Natural killer cell (primary cell): ENCODE measurements at regions not wholly inside any gene's neighbourhood (a gene's known extent, or its start where the extent isn't known, plus 50 kb on each side); places are given as distances from the start of the nearest gene placed in this dataset.

Source experiments
- ATAC-seq, 3 donors: fragments of 150-1000 bp in 2 of 3; fragments of 200-7000 bp in 1 of 3; cut with Tn5 transposase; 1 replicate in 1 of 3; 2 replicates in 2 of 3; pipeline ENCODE4 v1.10.0; 2021; ENCODE audit warnings: mild to moderate bottlenecking in 2 of 3, moderate library complexity in 2 of 3
- DNase-seq, 2 donors: peaks; one replicate each; pipeline versions ENCODE4 v3.0.0 to v3.0.0-alpha.2; 2013 to 2021; ENCODE audit warnings: mixed read lengths in 1 of 2
- H3K27ac ChIP-seq: one replicate; pipeline ENCODE4 v1.5.1; 2013; ENCODE audit warnings: mild to moderate bottlenecking, low read length
- H3K27me3 ChIP-seq: one replicate; pipeline ENCODE4 v1.6.1; 2013; ENCODE audit warnings: low read length; ENCODE audit not compliant: control insufficient read depth, insufficient read depth
- H3K36me3 ChIP-seq: one replicate; pipeline ENCODE4 v1.6.1; 2013; ENCODE audit warnings: low read length; ENCODE audit not compliant: control insufficient read depth, insufficient read depth
- H3K4me1 ChIP-seq: one replicate; pipeline ENCODE4 v1.6.1; 2013; ENCODE audit warnings: low read length; ENCODE audit not compliant: control insufficient read depth, insufficient read depth
- H3K4me3 ChIP-seq: one replicate; pipeline ENCODE4 v1.5.1; 2013; ENCODE audit warnings: low read length
- H3K9me3 ChIP-seq: one replicate; pipeline ENCODE4 v1.6.1; 2013; ENCODE audit warnings: low read length; ENCODE audit not compliant: control insufficient read depth, insufficient read depth
- H3K27ac Mint-ChIP-seq, 2 donors: one replicate each; pipeline ENCODE4 v1.8.0; 2022; ENCODE audit warnings: mild to moderate bottlenecking in 2 of 2, mixed read lengths in 2 of 2, moderate library complexity in 1 of 2
- H3K27me3 Mint-ChIP-seq, 2 donors: one replicate each; pipeline ENCODE4 v1.8.0; 2022; ENCODE audit warnings: low read depth in 2 of 2, mixed read lengths in 2 of 2
- H3K36me3 Mint-ChIP-seq: one replicate; pipeline ENCODE4 v1.8.0; 2022; ENCODE audit warnings: mixed read lengths
- H3K4me1 Mint-ChIP-seq, 2 donors: one replicate each; pipeline ENCODE4 v1.8.0; 2022; ENCODE audit warnings: mixed read lengths in 2 of 2
- H3K4me3 Mint-ChIP-seq: one replicate; pipeline ENCODE4 v1.8.0; 2022; ENCODE audit warnings: mild to moderate bottlenecking, moderate library complexity, mixed read lengths
- H3K9me3 Mint-ChIP-seq, 2 donors: one replicate each; pipeline ENCODE4 v1.8.0; 2022; ENCODE audit warnings: mixed read lengths in 2 of 2
- WGBS: methylation state at CpG from one replicate; pipeline ENCODE4 v1.1.7; 2013; ENCODE audit warnings: missing lambda C conversion rate; ENCODE audit not compliant: insufficient coverage; 5-methylcytosine and 5-hydroxymethylcytosine counted together
- intact Hi-C: fragments of 100-400 bp; cut with micrococcal nuclease; formaldehyde crosslinking; loops from one replicate; pipeline ENCODE4 v1.14.2; 2022
- TF ChIP-seq, protein P1 (sequence below): fragments of 200-600 bp; IDR thresholded peaks from one replicate; pipeline ENCODE4 v1.8.0; 2022; ENCODE audit warnings: antibody characterized with exemption

DNA sequence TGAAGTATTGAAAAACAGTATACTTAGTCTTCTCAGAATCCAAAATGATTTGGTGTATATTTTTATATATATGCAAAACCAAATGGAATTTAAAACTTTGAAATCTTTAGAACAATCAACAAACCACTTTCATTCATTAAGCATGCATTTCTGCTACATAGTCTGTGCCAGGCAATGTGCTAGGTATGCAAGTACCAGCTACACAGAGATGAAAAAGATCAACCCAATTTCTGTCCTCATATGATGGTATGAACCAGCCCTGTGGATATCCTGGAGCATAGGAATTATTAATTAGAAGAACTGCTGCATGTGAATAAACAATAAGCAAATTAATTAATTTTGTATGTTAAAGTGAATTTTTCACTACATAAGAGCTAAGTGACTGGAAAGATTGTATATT, 51.2 kb upstream of the RTN4 start:
- ATAC-seq (no peak), DNase-seq (no peak)
- H3K9me3 Mint-ChIP-seq = no peaks in the 10 kb centered on the region
- H3K4me3 Mint-ChIP-seq = no peak overlapping the region
- no peaks in the 10 kb centered on the region for H3K4me1 Mint-ChIP-seq
- H3K27ac ChIP-seq = no peak overlapping the region
- no peaks in the 10 kb centered on the region for H3K9me3 ChIP-seq
- H3K36me3 ChIP-seq = no peaks in the 10 kb centered on the region
- H3K4me1 ChIP-seq = no peaks in the 10 kb centered on the region
- TF ChIP-seq, protein P1, sequence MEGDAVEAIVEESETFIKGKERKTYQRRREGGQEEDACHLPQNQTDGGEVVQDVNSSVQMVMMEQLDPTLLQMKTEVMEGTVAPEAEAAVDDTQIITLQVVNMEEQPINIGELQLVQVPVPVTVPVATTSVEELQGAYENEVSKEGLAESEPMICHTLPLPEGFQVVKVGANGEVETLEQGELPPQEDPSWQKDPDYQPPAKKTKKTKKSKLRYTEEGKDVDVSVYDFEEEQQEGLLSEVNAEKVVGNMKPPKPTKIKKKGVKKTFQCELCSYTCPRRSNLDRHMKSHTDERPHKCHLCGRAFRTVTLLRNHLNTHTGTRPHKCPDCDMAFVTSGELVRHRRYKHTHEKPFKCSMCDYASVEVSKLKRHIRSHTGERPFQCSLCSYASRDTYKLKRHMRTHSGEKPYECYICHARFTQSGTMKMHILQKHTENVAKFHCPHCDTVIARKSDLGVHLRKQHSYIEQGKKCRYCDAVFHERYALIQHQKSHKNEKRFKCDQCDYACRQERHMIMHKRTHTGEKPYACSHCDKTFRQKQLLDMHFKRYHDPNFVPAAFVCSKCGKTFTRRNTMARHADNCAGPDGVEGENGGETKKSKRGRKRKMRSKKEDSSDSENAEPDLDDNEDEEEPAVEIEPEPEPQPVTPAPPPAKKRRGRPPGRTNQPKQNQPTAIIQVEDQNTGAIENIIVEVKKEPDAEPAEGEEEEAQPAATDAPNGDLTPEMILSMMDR = no peak
- no peaks in the 10 kb centered on the region for H3K36me3 Mint-ChIP-seq
- intact Hi-C loops = no loop called here
- no peak overlapping the region for H3K4me3 ChIP-seq
- no peaks in the 10 kb centered on the region for H3K27me3 Mint-ChIP-seq
- no peaks in the 10 kb centered on the region for H3K27me3 ChIP-seq
- H3K27ac Mint-ChIP-seq = no peak overlapping the region

DNA sequence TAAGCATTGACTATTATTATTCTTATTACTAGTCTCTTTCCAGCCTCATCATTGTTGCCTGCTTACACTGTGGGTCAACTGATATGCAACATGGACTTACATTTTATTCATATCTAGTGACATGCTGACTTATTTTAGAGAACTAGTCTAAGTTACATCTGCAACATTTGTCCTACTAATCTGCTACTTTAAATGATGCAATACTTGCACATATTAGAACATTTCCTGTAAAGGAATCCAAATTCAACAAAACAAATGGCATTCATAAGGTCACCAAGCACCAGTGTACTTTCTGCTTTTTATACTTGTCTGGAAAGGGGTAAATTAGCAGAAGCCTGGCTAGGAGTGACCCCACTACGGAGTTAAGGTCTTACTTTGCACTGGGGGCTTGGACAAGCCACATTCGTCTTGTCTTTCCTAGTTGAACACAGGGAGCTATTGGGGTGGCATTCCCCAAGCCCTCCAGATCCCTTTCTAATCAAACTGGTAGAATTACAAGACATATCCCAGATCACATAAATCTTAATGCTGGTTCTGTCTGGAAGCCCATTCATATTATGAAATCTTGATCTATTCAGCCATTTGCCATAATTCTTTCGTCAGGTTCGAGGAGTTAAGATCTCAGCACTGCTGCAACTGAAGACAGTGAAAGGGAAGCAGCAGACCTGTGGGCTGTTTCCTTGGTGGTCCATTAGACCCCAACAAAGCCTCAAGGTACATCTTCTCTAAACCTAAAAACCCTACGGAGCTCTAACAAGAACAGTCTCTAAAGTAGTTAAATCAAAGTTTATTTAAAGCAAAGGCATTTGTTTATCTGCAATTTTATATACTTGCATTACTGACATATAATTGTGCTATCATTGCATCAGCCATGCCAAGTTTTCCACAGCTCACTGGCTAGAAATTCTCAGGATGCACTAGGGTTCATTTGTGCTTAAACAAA, 49.9 kb upstream of the RTN4 start:
- no peaks in the 10 kb centered on the region for H3K4me1 Mint-ChIP-seq
- no peaks in the 10 kb centered on the region for H3K36me3 Mint-ChIP-seq
- Histone ChIP-seq H3K9me3 (no peaks in the 10 kb centered on the region), H3K36me3 (no peaks in the 10 kb centered on the region), H3K27ac (no peak overlapping the region), H3K4me1 (no peaks in the 10 kb centered on the region), H3K27me3 (no peaks in the 10 kb centered on the region), H3K4me3 (no peak overlapping the region)
- ATAC-seq (no peak), DNase-seq (no peak)
- no peak overlapping the region for H3K27ac Mint-ChIP-seq
- H3K27me3 Mint-ChIP-seq = no peaks in the 10 kb centered on the region
- H3K4me3 Mint-ChIP-seq = no peak overlapping the region
- TF ChIP-seq, protein P1 = no peak
- H3K9me3 Mint-ChIP-seq = no peaks in the 10 kb centered on the region
- WGBS = 84% methylated on average over 4 of the region's 5 CpGs
- intact Hi-C loops = no loop called here
